Activated T-cell treated with anti-CD3 and anti-CD28 coated beads for 4 hours (primary cell): ENCODE measurements at regions not wholly inside any gene's neighbourhood (a gene's known extent, or its start where the extent isn't known, plus 50 kb on each side); places are given as distances from the start of the nearest gene placed in this dataset.

Experiments
- DNase-seq: peaks from one replicate; pipeline ENCODE4 v3.0.0-alpha.2; 2020

- DNase-seq = no peak
Measured at GRCh38 chr1:168455764-168456163, 88.0 kb downstream of the XCL2 start.

GRCh38 chr1:168454211-168454815 is 89.5 kb downstream of the XCL2 start:
- no peak for DNase-seq

- DNase-seq = no peak
Measured at GRCh38 chr1:168453056-168453455, 90.7 kb downstream of the XCL2 start.

- DNase-seq = no peak
Measured at GRCh38 chr1:168452329-168452728, 91.5 kb downstream of the XCL2 start.

DNA sequence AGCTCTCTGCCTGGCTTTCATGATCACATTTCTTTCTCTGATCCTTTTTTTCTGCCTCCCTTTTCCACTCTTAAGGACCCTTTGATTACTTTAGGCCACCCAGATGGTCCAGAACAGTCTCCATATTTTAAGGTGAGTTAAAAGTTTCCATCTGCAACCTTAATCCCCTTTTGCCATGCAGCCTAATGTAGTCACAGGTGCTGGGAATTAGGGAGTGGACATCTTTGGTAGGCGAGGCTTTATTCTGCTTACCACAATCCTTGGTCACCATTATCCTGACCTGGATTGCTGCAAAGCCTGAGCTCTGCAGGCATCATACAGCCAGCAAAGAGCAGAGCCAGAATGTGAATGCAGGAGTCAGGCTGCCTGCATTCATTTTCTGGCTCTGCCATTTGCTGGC is 95.9 kb downstream of the XCL2 start:
- DNase-seq = no peak

GRCh38 chr1:168446081-168446480 is 97.7 kb downstream of the XCL2 start:
- DNase-seq = no peak

- DNase-seq = no peak
Measured at GRCh38 chr1:168443899-168444298, 99.9 kb downstream of the XCL2 start.

DNA sequence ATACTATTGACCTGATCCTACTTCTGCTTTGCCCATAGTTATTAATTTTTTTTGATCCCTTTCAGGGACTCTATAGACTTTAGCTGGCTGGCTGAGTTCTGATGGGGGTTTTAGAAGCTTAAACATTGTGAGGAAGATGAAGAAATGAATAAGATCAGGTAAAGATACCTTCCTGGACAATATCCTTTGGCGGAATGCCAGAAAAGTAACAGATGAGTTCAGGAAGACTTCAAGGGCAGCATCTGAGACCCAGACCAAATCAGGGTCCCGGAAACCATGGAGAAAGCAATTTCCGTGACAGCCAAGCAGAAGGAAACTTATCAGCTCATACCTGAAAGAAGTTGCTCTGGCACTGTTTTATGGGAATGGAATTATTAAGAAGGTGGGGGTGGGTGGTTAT is 100.4 kb downstream of the XCL2 start:
- no peak for DNase-seq

GRCh38 chr1:168442931-168443330 is 100.9 kb downstream of the XCL2 start:
- DNase-seq = no peak

- DNase-seq = no peak
Measured at GRCh38 chr1:168441745-168442144, 102.1 kb downstream of the XCL2 start.

GRCh38 chr1:168439456-168440375 is 104.1 kb downstream of the XCL2 start:
- DNase-seq = peak; percentile 79

DNA sequence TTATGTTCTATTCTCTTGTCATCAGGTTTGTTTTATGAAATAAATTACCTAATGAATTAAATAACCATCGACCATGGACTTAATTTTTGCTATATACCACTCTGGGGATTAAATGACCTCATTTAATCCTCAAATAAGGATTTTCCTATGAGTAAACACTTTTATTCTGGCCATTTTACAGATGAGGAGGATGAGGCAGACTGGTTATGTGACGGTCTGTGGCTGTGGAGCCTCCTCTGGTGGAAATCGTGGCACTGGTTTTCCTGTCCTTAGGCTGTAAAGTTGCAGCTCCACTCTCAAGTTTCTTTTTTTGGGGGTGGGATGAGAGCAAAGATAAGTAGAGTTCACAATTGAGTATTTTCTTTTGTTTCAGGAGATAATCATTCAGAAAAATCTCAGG is 105.2 kb downstream of the XCL2 start:
- DNase-seq = no peak

DNA sequence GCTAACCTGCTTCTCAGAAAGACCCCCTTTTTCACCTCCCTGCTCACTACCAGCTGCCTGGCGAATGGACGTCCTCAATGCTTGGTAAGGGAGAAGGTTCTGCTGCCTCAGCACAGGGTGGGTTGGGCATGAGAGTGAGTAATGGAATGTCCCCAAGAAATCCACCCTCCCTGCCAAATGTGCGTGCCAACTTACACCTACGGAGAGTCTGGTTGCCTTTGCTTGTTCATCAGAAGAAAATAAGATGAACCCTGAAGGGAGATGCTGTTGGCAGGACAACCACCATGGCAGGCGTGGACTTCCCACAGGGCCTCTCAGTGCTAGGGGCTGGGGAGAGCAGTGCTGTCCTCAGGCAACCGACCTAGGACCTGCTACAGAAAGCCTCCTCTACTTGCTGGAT is 106.0 kb downstream of the XCL2 start:
- DNase-seq = no peak

DNA sequence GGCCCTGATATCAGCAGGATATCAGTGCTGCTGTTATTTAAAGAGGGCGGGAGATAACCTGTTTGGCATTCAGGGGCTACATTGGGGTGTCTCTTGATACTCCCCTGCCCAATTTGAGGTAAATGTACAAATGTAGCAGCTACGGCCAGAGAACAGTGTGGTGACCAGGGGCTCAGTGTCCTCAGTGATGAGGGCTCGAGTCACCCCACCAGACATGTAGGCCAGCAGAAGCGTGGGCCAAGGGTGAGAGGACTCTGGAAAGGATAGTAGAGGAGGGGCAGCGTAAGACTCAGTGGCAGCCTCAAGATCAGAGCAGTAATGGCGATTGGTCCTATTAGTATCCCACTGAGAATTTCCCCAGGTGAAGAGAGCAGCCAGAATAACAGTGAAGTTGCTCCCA is 108.4 kb downstream of the XCL2 start:
- DNase-seq = no peak

- no peak for DNase-seq
Measured at GRCh38 chr1:168433238-168433637, 110.6 kb downstream of the XCL2 start.

- DNase-seq = no peak
Measured at GRCh38 chr1:168431882-168432281, 111.9 kb downstream of the XCL2 start.

DNA sequence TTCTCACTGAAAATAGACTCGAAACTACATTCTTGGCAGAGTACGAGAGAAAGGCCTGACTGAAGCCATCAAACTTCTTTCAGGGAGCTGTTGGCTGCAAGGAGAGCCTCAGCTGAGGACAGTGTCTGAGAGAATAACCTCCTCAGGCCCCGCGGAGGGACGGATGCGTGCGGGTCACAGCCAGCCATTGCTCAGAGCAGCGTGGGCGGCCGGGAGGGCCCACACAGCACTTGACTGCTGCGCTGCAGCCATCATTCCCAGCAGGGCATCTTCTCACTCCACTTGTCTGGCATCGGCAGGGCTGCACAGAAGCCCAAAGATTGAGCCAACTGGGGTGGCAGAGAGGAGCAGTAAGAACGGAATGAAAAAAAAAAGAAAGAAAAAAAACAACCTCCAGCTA is 113.5 kb downstream of the XCL2 start:
- DNase-seq = no peak

- DNase-seq = no peak
Measured at GRCh38 chr1:168428063-168428731, 115.6 kb downstream of the XCL2 start.

DNA sequence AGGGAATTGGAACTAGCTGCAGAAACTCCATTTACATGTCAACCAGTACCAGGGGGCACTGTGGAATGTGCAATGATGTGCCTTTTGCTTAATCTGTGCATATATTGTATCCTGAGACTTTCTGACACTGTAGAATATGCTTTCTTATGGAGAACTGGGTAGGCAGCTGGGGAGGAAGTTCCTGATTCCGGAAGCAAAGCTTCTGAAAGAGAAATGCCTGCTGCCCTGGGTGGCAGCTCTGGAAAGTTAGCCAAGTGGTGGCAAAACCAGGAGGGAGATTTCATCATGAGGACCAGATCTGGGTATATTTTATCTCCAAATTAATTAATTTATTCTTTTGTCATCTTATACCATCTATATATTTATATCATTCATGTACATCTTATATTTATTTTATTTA is 116.7 kb downstream of the XCL2 start:
- no peak for DNase-seq

DNA sequence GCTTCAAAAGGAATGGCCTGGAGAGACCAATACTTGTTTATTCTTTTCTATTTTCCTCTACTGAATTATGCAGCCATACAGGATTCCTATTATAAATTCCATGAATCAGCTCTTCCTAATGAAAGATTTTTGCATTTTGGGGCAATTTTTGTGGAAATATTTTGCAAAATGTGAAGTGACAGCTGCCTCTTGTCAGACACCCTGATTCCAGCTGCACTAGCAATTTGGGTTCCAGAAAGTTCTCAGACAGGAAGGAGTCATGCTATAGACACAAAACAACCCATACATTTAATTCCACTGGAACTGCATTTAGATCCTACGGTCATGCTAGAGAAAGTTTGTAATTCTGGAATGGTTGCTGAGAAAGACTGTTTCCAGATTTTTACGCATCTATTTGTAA is 119.5 kb downstream of the XCL2 start:
- no peak for DNase-seq

DNA sequence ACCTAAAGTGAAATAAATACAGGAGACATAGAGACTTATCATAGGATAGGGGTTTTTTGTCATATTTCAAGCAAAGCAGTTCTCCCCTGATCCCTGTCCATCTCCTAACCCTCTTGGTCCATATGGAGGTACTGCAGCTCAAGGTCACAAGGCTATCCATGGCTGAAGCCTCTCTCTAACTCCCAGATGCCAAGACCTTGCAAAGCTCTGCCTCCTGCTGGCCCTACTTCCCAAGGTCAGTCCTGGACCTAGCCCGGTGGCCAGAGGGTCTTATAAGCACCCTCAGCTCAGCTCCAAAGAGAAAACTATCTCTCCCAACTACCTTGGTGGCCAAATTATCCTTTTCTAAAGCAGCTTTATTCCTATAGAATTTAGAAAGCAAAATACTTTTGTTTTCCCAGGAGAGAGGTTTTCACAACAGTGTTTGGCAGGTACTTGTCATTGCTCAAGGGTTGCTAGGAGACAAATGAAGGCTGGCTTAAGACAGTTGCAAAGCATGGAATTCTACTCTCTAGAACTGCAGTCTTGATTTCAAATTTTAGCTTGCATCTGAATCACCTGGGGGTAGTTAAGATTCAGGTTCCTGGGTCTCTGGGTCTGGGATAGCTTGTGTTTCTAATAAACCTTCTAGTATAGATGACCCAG is 121.5 kb downstream of the XCL2 start:
- DNase-seq = no peak

- DNase-seq = no peak
Measured at GRCh38 chr1:168421399-168422004, 122.3 kb downstream of the XCL2 start.

DNA sequence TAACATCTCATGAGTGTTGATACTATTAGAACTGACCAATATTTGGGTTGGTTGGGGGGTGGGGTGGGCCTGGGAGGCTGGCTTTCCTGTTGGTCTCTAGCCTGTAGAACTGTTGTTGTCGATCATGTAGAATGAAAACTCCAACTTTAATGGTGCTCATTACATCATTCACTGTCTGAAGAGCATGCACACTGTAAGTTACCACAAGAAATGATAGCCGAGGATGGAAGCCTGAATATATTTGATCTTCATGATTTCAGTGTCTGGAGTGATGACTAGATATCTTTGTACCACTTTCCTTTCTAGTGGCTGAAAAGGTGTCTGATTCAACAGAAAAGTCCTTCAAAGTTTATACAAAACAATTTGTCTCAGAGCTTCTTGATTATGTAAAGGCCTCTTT is 123.6 kb downstream of the XCL2 start:
- DNase-seq = no peak
